GM19455 (cell line): ENCODE measurements at regions not wholly inside any gene's neighbourhood (a gene's known extent, or its start where the extent isn't known, plus 50 kb on each side); places are given as distances from the start of the nearest gene placed in this dataset.
"Not testable (repeated sequence)": the region's sequence is repeated elsewhere in the genome, so short reads cannot be mapped to it uniquely, and the experiment has no call there.

ENCODE experiments used
- ATAC-seq: cut with Tn5 transposase; IDR thresholded peaks from one replicate; pipeline ENCODE4 v1.9.1; 2021; ENCODE audit not compliant: unreplicated experiment

- not testable (repeated sequence) for ATAC-seq
These were observed 118.3 kb downstream of the LRRC37A3 start for GRCh38 chr17:64800987-64801386.

GRCh38 chr17:64800361-64800895 lies 118.8 kb downstream of the LRRC37A3 start:
- not testable (repeated sequence) for ATAC-seq

GRCh38 chr17:64799543-64800188 lies 119.6 kb downstream of the LRRC37A3 start:
- not testable (repeated sequence) for ATAC-seq

- ATAC-seq, result not testable (repeated sequence)
These were observed 120.3 kb downstream of the LRRC37A3 start for GRCh38 chr17:64798961-64799360.

DNA sequence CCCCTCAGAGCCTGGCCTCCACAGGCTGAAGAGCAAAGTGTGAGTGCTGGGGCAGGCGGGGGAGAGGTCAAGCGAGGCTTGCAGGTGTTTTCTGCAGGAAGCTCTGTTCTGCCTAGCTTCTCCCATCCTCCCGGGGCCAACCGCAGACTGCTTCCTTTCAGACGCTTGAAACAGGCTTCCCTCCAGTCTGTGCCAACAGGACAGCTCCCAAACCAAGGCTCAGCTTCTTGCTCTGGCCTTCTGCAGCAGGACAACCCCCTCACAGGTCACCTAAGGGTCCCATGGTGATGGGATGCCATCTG lies 120.8 kb downstream of the LRRC37A3 start:
- ATAC-seq, result not testable (repeated sequence)

GRCh38 chr17:64797746-64798488 lies 121.4 kb downstream of the LRRC37A3 start:
- not testable (repeated sequence) for ATAC-seq

DNA sequence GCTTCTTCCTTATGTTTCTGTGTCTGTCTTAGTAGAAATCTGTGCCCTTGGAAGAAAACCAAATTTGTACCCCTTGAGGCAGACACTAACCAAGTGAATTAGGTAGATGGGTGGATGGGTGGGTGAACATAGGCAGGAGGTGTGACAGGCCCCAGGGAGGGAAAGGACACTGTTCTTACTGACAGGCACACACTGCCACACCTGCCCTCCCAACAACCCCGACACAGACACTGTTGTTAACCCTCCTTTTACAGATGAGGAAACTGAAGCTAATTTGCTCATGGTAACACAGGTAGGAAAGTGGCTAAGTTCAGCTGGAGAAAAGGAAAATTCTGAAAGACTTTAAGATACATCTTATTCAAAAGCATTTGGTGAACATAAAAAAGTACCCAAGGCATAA lies 123.9 kb downstream of the LRRC37A3 start:
- ATAC-seq, result not testable (repeated sequence)

DNA sequence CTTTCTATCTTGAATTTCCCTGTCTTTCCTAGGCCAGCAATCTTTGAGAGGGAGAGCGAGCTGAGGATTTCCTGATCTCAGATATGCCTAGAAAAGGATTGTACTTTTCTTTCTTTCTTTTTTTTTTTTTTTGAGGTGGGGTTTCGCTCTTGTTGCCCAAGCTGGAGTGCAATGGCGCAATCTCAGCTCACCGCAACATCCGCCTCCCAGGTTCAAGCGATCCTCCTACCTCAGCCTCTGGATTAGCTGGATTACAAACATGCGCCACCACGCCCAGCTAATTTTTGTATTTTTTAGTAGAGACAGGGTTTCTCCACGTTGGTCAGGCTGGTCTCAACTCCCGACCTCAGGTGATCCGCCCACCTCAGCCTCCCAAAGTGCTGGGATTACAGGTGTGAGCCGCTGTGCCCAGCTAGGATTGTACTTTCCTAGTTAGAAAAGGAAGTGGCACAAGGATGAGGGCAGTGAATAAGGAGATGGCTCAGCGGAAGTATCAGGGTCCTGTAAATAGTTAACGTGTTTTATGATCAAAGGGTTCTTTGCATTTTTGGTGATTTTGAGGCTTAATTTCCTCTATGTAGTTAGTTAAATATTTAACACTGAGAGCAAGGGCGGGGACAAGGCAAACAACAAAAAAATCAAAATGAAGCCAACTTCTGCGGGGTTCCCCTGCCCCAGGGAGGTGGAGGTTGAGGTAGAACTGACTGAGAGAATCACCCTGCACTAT lies 124.6 kb downstream of the LRRC37A3 start:
- not testable (repeated sequence) for ATAC-seq

GRCh38 chr17:64794113-64794512 lies 125.2 kb downstream of the LRRC37A3 start:
- ATAC-seq, result not testable (repeated sequence)

DNA sequence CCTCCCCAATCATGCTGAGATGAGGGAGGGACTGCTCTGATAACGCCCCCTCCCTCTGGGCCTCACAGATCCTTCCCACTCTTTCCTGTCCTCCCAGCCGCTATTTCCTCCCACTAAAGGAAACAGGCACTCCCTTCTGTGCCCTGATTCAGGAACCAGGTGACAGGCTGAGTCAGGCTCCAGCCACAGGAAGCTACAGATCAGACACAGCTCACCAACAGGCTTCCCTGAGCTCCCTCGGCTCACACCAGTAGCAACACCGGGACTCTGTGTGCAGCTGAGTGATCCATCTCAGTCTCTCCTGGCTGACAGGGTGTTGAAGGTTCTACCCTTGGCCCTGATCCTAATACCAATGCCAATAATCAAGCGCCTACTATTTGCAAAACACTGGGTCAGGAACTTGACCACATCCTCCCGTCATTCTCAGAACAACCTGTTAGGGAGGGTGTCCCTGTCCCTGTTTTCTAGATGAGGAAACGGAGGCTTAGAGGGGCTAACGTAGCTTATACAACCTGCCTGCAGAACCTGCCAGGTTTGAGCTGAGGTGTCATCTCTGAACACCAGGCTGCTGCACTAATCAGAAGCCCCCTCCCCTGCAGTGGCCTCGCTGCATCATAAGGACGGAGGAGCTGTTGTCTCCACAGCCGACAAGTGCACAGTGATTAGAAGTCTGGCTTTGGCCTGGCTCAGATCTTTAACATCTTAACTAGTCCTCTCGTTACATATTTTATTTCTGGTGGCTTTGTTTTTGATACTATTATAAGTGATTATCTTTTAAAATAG lies 126.3 kb downstream of the LRRC37A3 start:
- ATAC-seq, result not testable (repeated sequence)

GRCh38 chr17:64792276-64792675 lies 127.0 kb downstream of the LRRC37A3 start:
- not testable (repeated sequence) for ATAC-seq

DNA sequence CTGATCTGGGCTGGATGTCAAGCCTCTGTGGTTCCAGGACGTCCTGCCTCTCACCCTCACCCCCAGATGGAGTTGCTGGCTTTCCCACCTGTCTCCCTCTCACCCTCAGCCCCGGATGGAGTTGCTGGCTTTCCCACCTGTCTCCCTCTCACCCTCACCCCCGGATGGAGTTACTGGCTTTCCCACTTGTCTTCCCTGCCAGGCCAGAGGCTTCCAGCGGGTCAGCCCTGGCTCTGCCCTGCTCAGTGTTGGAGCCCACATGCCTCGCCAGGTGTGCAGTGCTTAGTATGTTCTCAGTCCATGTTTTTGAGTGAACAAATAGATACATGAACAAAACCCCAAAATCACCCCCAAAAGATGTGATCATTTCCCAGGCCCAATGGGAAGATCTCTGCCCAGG lies 127.6 kb downstream of the LRRC37A3 start:
- not testable (repeated sequence) for ATAC-seq

- not testable (repeated sequence) for ATAC-seq
These were observed 128.1 kb downstream of the LRRC37A3 start for GRCh38 chr17:64791226-64791625.

DNA sequence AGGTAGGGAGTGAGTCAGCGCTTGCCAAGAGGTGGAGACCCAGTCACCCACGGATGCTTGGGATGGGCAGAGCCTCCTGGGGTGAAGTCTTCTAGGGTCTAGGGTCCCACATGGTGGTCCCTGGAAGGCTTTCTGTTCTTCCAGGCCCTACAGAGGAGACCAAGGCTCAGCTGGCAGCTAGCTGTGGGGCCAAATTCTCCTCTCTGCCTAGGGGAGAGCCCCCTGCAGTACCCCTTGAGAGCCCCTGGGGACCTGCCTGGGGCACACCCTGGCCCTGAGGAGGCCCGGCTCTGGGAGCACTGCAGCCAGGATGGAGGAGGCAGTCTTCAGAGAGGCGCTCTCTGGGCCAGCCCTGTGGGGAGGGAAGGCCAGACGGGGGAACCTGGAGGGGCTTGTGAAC lies 128.6 kb upstream of the SMURF2 start:
- ATAC-seq, result not testable (repeated sequence)

DNA sequence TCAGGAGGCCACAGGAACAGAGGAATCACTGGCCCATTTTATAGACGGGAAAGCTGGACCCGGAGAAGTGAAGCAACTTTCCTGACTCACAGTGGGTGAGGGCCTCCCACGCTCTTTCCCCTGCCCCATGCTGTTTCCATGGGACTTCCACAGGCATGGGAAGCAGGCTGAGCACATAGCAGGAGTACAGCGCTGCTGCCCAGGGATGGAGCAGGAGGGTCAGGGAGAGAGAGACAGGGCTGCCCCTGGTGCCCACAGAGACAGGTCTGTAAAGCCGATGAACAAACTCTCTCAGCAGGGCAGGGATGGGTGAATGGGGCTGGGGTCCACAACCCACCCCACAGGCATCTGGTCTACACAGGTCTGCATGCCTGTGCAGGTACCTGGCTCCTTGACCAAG lies 128.1 kb upstream of the SMURF2 start:
- not testable (repeated sequence) for ATAC-seq

GRCh38 chr17:64789061-64789445 lies 126.9 kb upstream of the SMURF2 start:
- ATAC-seq, result not testable (repeated sequence)

- ATAC-seq, result no peak
These were observed 126.4 kb upstream of the SMURF2 start for GRCh38 chr17:64788286-64789060.

DNA sequence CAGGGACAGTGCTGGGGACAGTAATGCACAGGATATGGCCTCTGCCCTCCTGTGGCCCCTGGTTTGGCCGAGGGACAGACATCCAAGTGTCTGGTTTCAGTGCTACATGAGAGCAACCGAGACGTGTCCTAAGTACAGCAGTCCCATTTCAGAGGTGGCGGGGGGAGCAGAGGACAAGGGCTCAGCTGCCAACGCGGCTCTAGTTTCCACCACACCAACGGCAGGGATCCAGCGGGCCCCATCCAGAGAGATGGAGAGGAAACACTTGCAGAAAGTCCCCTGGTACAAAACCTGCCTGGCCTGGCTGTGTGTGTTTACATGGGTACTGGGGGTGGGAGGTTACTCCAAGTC lies 125.8 kb upstream of the SMURF2 start:
- ATAC-seq, result no peak

- no peak for ATAC-seq
These were observed 125.3 kb upstream of the SMURF2 start for GRCh38 chr17:64787255-64787920.

DNA sequence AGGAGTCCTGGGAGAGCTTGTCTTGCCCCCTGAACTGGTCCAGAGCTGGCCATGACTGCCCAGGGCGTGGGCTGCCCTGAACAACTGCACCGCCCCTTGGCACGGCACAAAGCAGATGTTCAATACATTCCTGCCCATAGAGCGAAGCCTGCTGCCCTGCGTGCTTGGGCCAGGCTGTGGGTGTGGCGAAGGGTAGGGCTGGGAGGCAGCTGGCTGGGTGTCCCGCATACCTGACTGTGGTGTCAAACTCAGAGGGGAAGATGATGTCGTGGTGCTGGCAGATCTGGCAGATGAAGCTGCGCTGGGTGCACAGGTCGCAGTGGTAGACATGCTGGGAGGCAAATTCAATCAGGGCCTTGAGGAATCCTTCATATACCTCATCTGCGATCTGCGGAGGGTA lies 124.2 kb upstream of the SMURF2 start:
- no peak for ATAC-seq
